H1 (cell line): ENCODE measurements at regions not wholly inside any gene's neighbourhood (a gene's known extent, or its start where the extent isn't known, plus 50 kb on each side); places are given as distances from the start of the nearest gene placed in this dataset.

ENCODE experiments used
- CHD1 ChIP-seq: IDR thresholded peaks from 2 replicates; pipeline ENCODE4 v1.6.1; 2012; ENCODE audit warnings: low read depth, low read length, improper control_type of control experiment
- CHD2 ChIP-seq: IDR thresholded peaks from 2 replicates; pipeline ENCODE4 v1.6.1; 2012; ENCODE audit warnings: low read length, improper control_type of control experiment
- PHF8 ChIP-seq: fragments of 200-600 bp; sonication (generic); conservative IDR thresholded peaks from 2 replicates; pipeline ENCODE4 v1.7.1; 2012; ENCODE audit warnings: low read depth, mild to moderate bottlenecking, inconsistent platforms, low read length, moderate library complexity
- RNF2 ChIP-seq: fragments of 200-900, 300-1000 bp; sonication (generic); IDR thresholded peaks from 2 replicates; pipeline ENCODE4 v1.7.1; 2016; ENCODE audit warnings: borderline replicate concordance, low read depth, mild to moderate bottlenecking, antibody characterized with exemption, low read length; ENCODE audit not compliant: poor library complexity, severe bottlenecking; ENCODE audit errors: missing control alignments
- RXRA ChIP-seq: IDR thresholded peaks from 2 replicates; pipeline ENCODE4 v1.6.1; 2011; ENCODE audit warnings: low read depth, mild to moderate bottlenecking, low read length, moderate library complexity; ENCODE audit not compliant: insufficient read depth
- TF ChIP-seq, protein P1 (sequence below): fragments of 300-600 bp; sonication (generic); IDR thresholded peaks from 2 replicates; pipeline ENCODE4 v1.7.1; 2012; ENCODE audit warnings: low read length, moderate library complexity, mild to moderate bottlenecking, inconsistent platforms; ENCODE audit not compliant: insufficient replicate concordance

DNA sequence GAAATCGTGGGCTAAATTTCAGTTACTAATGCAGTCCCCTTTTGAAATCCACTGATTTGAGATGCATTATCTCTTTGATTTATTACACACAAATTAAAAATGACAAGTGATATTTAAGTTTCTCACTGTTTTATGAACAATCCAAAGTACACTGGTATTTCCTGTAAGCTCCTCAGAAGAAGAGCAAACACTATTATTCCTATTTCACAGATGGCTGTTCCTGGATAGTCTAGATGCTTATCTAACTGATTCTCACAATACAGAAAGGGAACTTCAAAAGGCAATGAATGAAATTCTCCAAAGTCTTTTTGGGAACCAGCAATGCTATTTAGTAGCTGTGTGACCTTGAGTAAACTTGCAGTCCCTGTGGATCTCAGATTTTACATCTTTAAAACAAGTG lies 404.7 kb upstream of the DAB2 start (continued):
- TF ChIP-seq, protein P1, sequence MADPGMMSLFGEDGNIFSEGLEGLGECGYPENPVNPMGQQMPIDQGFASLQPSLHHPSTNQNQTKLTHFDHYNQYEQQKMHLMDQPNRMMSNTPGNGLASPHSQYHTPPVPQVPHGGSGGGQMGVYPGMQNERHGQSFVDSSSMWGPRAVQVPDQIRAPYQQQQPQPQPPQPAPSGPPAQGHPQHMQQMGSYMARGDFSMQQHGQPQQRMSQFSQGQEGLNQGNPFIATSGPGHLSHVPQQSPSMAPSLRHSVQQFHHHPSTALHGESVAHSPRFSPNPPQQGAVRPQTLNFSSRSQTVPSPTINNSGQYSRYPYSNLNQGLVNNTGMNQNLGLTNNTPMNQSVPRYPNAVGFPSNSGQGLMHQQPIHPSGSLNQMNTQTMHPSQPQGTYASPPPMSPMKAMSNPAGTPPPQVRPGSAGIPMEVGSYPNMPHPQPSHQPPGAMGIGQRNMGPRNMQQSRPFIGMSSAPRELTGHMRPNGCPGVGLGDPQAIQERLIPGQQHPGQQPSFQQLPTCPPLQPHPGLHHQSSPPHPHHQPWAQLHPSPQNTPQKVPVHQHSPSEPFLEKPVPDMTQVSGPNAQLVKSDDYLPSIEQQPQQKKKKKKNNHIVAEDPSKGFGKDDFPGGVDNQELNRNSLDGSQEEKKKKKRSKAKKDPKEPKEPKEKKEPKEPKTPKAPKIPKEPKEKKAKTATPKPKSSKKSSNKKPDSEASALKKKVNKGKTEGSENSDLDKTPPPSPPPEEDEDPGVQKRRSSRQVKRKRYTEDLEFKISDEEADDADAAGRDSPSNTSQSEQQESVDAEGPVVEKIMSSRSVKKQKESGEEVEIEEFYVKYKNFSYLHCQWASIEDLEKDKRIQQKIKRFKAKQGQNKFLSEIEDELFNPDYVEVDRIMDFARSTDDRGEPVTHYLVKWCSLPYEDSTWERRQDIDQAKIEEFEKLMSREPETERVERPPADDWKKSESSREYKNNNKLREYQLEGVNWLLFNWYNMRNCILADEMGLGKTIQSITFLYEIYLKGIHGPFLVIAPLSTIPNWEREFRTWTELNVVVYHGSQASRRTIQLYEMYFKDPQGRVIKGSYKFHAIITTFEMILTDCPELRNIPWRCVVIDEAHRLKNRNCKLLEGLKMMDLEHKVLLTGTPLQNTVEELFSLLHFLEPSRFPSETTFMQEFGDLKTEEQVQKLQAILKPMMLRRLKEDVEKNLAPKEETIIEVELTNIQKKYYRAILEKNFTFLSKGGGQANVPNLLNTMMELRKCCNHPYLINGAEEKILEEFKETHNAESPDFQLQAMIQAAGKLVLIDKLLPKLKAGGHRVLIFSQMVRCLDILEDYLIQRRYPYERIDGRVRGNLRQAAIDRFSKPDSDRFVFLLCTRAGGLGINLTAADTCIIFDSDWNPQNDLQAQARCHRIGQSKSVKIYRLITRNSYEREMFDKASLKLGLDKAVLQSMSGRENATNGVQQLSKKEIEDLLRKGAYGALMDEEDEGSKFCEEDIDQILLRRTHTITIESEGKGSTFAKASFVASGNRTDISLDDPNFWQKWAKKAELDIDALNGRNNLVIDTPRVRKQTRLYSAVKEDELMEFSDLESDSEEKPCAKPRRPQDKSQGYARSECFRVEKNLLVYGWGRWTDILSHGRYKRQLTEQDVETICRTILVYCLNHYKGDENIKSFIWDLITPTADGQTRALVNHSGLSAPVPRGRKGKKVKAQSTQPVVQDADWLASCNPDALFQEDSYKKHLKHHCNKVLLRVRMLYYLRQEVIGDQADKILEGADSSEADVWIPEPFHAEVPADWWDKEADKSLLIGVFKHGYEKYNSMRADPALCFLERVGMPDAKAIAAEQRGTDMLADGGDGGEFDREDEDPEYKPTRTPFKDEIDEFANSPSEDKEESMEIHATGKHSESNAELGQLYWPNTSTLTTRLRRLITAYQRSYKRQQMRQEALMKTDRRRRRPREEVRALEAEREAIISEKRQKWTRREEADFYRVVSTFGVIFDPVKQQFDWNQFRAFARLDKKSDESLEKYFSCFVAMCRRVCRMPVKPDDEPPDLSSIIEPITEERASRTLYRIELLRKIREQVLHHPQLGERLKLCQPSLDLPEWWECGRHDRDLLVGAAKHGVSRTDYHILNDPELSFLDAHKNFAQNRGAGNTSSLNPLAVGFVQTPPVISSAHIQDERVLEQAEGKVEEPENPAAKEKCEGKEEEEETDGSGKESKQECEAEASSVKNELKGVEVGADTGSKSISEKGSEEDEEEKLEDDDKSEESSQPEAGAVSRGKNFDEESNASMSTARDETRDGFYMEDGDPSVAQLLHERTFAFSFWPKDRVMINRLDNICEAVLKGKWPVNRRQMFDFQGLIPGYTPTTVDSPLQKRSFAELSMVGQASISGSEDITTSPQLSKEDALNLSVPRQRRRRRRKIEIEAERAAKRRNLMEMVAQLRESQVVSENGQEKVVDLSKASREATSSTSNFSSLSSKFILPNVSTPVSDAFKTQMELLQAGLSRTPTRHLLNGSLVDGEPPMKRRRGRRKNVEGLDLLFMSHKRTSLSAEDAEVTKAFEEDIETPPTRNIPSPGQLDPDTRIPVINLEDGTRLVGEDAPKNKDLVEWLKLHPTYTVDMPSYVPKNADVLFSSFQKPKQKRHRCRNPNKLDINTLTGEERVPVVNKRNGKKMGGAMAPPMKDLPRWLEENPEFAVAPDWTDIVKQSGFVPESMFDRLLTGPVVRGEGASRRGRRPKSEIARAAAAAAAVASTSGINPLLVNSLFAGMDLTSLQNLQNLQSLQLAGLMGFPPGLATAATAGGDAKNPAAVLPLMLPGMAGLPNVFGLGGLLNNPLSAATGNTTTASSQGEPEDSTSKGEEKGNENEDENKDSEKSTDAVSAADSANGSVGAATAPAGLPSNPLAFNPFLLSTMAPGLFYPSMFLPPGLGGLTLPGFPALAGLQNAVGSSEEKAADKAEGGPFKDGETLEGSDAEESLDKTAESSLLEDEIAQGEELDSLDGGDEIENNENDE = no peak
- TF ChIP-seq RNF2 (no peak), RXRA (no peak), CHD2 (no peak), CHD1 (no peak), PHF8 (no peak)
